Suprapubic skin (tissue), 4 donors: ENCODE measurements at regions not wholly inside any gene's neighbourhood (a gene's known extent, or its start where the extent isn't known, plus 50 kb on each side); places are given as distances from the start of the nearest gene placed in this dataset.

Source experiments
- EP300 ChIP-seq: sonication (generic); formaldehyde crosslinking; IDR thresholded peaks from one replicate; pipeline ENCODE4 v1.6.1; 2017; ENCODE audit warnings: antibody characterized with exemption
- POLR2A ChIP-seq, 2 donors: fragments of 450-650 bp; IDR thresholded peaks; one replicate each; pipeline ENCODE4 v1.6.1; 2017; ENCODE audit warnings: antibody characterized with exemption in 2 of 2, mild to moderate bottlenecking in 2 of 2, moderate library complexity in 2 of 2
- POLR2AphosphoS5 ChIP-seq, 3 donors: sonication (generic); formaldehyde crosslinking; IDR thresholded peaks; one replicate each; pipeline ENCODE4 v1.6.1; 2017; ENCODE audit warnings: antibody characterized with exemption in 3 of 3
- TF ChIP-seq, protein P1 (sequence below), 2 donors: fragments of 200-600 bp in 1 of 2; fragments of 450-650 bp in 1 of 2; sonication (generic) in 1 of 2; IDR thresholded peaks; one replicate each; pipeline ENCODE4 v1.5.1; 2016 to 2019; ENCODE audit warnings: antibody characterized with exemption in 2 of 2, mild to moderate bottlenecking in 1 of 2, moderate library complexity in 1 of 2

DNA sequence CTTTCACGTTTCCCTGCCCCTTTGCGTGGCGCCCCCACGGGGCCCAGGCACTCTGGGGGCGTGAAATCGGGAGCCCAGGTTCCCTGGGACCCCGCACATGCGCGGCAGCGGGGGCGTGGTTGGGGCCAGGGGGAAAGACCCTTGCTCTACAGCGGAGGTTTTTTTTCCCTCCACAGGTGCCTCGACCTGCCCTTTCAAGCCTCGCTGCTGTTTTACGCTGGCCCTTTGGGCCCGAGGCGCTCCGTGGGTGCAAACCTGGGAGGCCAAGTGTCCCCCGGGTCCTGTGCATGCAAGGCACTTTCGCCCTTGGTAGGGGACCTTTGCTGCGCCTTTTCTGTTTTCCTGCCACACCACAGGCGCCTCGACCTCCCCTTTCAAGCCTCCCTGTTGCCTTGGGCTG is 329.8 kb downstream of the ALG10 start:
- TF ChIP-seq EP300 (no peak), POLR2A (IDR thresholded peaks at IDR 0.05) (no peak), POLR2AphosphoS5 (IDR thresholded peaks at IDR 0.05) (no peak)
- TF ChIP-seq, protein P1, sequence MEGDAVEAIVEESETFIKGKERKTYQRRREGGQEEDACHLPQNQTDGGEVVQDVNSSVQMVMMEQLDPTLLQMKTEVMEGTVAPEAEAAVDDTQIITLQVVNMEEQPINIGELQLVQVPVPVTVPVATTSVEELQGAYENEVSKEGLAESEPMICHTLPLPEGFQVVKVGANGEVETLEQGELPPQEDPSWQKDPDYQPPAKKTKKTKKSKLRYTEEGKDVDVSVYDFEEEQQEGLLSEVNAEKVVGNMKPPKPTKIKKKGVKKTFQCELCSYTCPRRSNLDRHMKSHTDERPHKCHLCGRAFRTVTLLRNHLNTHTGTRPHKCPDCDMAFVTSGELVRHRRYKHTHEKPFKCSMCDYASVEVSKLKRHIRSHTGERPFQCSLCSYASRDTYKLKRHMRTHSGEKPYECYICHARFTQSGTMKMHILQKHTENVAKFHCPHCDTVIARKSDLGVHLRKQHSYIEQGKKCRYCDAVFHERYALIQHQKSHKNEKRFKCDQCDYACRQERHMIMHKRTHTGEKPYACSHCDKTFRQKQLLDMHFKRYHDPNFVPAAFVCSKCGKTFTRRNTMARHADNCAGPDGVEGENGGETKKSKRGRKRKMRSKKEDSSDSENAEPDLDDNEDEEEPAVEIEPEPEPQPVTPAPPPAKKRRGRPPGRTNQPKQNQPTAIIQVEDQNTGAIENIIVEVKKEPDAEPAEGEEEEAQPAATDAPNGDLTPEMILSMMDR (IDR thresholded peaks at IDR 0.05) = no peak
